C1 segment of cervical spinal cord (tissue), 14 donors: ENCODE measurements at regions not wholly inside any gene's neighbourhood (a gene's known extent, or its start where the extent isn't known, plus 50 kb on each side); places are given as distances from the start of the nearest gene placed in this dataset.
"Not testable (repeated sequence)": the region's sequence is repeated elsewhere in the genome, so short reads cannot be mapped to it uniquely, and the experiment has no call there.

Source experiments
- DNase-seq, 14 donors: peaks; one replicate each; lab custom pipeline; 2025; lab: John Stamatoyannopoulos, UW

GRCh38 chr9:100803956-100804355 is 224.6 kb upstream of the PLPPR1 start:
- no peak for DNase-seq

DNA sequence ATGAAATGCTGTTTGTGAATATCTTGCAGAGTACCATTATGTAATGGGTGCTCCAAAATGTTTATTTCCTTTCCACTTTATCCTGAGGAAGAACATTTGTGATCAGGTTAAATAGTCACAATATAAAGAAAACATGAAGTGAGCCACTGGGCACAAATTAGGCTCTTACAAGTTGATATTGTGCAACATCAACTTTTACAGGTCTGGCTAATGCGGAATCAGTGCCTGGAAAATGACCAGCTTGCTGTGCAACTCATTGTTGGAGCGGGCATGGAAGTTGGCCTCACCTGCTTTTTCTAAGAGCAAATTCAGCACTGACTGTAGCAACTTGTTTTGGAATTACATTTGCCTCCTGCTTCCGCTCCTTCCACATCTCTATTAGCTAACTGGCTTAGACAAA is 216.9 kb upstream of the PLPPR1 start:
- DNase-seq, result no peak

DNA sequence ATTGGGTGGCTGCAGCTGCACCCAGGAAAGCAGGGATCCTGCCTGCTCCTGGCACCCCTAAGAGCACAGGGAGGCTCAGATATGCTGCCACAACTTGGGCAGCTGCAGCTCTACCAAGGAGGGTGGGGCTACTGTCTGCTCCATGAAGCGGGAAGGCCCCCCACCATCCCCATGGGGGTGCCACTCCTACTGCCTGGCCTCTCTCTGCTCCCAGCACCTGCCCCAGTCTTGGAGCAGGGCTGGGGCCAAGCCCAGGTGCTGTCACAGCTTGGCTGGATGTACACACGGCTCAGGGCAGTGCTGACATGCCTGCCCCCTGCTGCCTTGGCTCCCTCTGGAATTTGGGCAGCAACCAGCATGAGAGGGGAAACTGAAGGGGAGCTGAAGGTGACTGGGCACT is 214.7 kb upstream of the PLPPR1 start:
- DNase-seq, result no peak

DNA sequence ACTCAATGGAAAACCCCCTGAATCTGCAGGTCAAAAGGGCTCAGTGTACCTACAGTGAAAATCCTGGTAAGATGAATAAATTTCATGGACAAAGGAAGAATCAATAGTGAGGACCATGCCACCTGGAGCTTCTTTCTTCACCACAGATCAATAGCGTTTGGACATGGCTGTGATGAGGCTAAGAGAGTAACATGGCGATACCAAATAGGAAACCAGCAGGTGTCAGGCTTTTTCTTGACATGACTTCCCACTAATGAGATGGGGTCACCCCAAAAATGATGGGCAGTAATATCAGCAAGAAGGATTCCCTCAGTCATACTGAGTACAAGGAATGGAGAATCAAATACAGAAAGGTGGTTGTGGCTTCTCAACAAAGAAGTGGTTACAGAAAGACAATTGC is 208.5 kb upstream of the PLPPR1 start:
- DNase-seq, result no peak

DNA sequence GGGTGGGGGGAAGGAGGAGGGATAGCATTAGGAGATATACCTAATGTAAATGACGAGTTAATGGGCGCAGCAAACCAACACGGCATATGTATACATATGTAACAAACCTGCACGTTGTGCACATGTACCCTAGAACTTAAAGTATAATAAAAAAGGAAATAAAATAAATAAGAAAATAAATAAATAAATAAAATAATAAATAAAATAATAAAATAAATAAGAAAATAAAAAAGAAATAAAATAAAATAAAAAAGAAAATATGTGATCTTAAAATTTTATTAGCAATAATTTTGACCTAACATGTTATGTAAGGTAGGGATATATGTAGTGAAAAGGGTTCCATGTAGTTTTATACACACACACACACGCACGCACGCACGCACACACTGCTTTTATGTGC is 195.5 kb upstream of the PLPPR1 start:
- DNase-seq, result not testable (repeated sequence)

GRCh38 chr9:100838857-100839256 is 189.7 kb upstream of the PLPPR1 start:
- no peak for DNase-seq

GRCh38 chr9:100848726-100849125 is 179.8 kb upstream of the PLPPR1 start:
- DNase-seq, result no peak

- DNase-seq, result no peak
These were observed 176.4 kb upstream of the PLPPR1 start for GRCh38 chr9:100852088-100852487.

- no peak for DNase-seq
These were observed 172.3 kb upstream of the PLPPR1 start for GRCh38 chr9:100856238-100856637.

- no peak for DNase-seq
These were observed 163.4 kb upstream of the PLPPR1 start for GRCh38 chr9:100865111-100865510.

GRCh38 chr9:100865648-100866047 is 162.9 kb upstream of the PLPPR1 start:
- no peak for DNase-seq

- DNase-seq, result no peak
These were observed 159.2 kb upstream of the PLPPR1 start for GRCh38 chr9:100869326-100869725.

- no peak for DNase-seq
These were observed 148.6 kb upstream of the PLPPR1 start for GRCh38 chr9:100879884-100880283.

DNA sequence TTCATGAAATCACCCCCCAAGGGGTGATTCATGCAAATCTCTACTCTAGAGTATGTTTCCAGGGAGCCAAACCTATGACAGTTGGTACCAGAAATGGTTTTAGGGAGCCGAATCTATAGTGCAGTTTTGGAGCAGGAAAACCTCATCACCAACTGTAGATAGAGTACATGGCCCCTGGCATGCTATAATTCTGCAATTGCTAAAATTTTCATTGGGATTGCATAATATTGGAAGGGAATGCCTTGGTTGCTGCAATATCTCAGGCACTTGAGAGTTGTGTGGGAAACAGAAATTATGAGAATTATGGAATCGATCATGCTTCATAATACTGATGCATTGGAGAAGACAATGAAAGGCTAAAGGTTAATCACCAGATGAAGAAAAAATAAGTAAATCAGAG is 148.2 kb upstream of the PLPPR1 start:
- no peak for DNase-seq

DNA sequence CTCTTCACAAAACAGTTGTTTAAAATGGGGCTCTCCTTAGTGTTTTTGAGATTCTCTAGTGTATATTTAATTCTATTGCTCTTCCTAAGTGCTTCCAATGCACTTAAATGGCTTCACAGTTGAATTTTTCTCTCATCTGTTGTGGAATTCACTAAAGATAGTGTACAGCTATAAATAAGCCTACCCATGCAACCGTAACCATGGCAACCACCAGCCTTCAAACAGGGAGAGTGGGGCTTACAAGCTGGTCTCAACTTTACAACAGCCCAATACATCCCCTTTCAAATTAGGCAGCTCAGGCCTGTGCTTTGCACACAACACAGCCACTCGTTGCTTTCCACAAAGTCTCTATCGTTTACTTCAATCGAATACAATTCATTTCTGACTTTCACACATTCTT is 144.0 kb upstream of the PLPPR1 start:
- DNase-seq, result no peak

DNA sequence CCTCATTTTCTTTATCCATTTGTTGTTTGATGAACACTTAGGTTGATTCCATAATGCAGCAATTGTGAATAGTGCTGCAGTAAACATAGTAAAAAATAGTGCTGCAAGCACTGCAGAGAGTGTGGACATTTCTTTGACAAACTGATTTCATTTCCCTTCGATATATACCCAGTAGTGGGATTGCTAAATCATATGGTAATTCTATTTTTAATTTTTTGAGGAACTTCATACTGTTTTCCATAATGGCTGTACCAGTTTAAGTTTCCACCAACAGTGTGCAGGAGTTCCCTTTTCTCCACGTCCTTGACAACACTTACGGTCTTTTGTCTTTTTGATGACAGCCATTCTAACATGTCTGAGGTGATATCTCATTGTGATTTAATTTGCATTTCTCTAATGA is 138.2 kb upstream of the PLPPR1 start:
- DNase-seq, result no peak

DNA sequence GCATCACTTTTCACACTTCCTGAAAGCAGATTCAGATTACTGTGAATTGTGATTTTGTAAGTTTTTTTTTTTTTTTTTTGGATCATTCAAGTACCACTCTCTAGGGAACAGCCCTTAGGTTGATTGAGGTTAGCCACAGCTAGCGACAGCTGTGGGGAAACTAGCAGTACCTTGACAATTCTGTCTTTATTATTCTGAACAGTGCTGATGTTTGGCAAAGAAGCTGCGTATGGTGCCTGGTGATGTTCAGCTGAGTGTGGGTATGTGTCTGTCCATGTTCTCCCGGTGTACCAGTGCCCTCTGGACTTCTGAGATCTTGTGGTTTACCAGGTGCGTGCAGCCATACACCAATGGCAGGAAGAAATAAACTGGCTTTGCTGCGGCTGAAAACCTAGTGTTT is 117.3 kb upstream of the PLPPR1 start:
- DNase-seq, result no peak

DNA sequence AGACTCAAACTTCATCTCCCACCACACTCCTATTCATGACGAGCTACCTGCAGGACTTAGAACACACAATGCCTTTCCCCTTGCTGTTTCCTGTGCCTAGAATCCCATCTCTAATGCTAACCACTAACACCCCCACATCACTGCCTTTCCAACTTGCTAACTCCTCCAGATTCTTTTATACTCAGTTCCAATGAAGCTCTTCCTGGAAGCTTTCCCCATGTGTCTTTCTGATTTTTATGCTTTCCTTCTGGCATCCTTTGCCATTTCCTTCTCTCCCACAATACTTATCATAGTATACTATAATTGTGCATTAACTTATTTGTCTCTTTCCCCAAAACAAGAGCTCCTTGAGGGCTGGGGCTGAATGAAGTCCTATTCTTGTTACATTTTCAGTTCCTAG is 115.3 kb upstream of the PLPPR1 start:
- DNase-seq, result no peak

DNA sequence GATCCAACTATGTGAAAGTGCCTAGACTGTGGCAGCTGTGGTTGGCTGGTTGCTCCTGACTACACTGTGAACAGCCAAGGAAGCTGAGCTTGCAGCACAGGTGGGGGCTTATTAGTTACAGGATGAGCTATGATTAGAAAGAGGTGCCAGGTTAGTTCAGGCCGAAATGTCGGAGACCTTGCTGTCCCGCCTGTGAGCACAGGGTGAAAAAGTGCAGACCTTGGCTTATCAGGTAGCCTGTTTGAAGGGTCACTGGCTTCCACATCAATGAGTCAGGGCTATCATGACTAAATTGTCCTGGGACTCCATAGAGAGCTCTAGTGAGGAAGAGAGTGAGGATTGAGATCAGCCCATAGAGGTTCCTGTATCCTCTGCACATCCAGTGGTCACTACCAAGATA is 114.3 kb upstream of the PLPPR1 start:
- DNase-seq, result no peak

DNA sequence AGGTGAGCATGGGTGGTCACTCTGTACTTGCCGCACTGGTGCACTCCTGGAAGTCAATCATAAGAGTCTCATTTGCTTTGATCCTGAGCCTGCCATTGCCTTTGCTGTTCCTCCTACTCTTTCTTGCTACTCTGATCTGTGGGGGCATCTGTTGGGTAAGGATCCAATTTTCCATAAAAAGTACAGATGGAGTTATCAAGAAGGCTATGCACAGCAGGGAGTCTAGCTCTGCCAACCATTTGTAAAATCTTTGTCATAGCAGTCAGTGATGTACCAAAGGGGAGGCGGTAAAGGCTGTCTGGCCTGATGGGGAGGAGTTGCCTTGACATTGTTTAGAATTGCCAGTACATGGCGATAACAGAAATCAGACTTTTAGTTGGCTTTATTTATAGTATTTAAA is 109.0 kb upstream of the PLPPR1 start:
- no peak for DNase-seq

DNA sequence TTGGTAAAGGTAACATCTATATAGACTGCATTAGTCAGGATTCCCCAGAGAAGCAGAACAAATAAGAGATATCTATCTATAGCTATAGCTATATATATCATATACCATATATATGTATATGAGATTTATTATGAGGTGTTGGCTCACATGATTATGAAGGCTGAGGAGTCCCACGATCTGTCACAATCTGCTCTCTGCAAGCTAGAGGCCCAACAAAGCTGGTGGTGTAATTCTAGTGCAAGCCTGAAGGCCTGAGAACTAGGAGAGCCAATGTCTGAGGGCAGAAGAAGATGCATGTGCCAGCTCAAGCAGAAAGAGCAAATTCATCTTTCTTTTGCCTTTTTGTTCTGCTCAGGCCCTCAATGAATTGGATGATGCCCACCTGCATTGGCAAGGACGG is 102.2 kb upstream of the PLPPR1 start:
- no peak for DNase-seq

DNA sequence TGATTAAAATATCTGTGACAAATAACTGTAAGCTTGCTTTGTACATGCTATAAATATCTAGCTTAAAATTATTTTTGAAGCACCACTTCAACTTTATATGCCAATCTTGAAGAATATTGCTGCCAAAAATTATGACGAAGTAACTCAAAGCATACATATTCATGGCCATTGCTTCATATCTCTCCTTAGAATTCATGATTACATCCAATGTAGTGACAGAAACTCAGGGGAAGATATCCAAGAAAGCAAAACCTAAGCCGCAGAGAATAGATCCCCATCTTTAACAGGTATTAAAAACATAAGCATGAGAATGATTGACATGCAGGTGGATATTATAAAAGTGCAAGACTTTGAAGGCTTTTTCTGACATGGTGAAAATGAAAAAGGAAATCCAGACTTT is 100.8 kb upstream of the PLPPR1 start:
- DNase-seq, result no peak

DNA sequence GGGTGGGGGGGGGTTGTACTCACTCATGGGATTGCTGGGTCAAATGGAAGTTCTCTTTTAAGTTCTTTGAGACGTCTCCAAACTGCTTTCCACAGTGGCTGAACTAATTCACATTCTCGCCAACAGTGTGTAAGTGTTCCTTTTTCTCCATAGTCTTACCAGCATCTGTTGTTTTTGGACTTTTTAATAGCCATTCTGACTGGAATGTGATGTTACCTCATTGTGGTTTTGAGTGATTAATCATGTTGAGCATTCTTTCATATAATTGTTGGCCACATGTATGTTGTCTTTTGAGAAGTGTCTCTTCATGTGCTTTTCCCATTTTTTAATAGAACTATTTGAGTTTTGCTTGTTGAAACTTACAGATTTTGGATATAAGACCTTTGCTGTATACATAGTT is 94.9 kb upstream of the PLPPR1 start:
- DNase-seq, result no peak

- no peak for DNase-seq
These were observed 91.1 kb upstream of the PLPPR1 start for GRCh38 chr9:100937382-100937781.

DNA sequence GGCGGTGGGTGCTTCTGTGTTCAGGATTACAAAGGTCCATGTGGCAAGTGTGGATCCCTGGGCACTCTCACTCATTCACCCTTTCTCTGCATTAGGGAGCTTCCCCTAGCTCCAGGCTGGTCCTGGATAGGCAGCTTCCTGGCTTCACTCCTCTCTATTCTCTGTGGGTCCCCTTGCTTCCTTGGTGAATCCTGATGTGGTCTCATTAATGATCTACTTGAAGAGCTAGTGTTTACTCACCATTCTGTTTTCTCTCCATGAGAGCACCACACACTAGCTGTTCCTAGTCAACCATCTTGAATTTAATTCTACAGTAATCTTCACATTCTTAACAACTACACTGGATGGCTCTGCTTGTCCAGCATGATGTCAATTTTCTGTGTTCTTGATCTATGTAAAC is 90.0 kb upstream of the PLPPR1 start:
- DNase-seq, result no peak
